DOHH2 (cell line): ENCODE measurements at regions not wholly inside any gene's neighbourhood (a gene's known extent, or its start where the extent isn't known, plus 50 kb on each side); places are given as distances from the start of the nearest gene placed in this dataset.

Source experiments
- EZH2phosphoT487 ChIP-seq: fragments of 200-600 bp; sonication (generic); IDR thresholded peaks from 2 replicates; pipeline ENCODE4 v1.6.1; 2017; ENCODE audit warnings: borderline replicate concordance, mild to moderate bottlenecking, antibody characterized with exemption, low read length, moderate library complexity, mixed read lengths
- TF ChIP-seq, protein P1 (sequence below): fragments of 200-600 bp; sonication (generic); IDR thresholded peaks from one replicate; pipeline ENCODE4 v1.5.1; 2014; ENCODE audit warnings: antibody characterized with exemption, mild to moderate bottlenecking, low read depth, low read length; ENCODE audit not compliant: poor library complexity, severe bottlenecking

DNA sequence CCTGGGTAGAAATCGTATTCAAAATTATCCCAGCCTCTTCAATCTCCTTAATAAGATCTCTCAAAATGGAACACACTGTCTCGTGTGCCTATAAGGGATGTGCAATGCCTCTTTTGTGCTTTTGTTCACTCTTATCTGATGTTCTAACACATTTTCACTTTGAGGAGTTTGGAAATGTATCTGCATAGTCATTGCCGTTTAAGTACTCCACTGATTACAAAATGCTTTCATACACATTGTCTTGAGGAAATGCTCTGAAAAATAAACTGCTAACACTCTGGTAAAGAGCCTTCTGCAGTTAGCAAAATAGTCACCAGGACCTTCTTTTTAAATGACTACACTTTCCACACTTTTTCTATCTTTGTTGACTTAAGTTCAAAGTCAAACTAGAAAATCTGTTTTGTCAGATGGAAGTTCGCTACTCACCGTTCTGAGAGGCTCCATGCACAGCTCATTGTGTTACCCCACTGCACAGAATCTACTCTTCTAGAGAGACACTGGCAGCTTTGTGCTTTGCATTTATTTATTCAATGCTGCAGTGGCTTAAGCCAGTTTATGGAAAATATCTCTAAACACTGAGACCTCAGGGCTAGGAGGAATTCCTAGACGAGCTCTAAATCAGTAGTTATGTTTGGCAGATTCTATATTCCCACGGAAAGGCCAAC, 159.0 kb downstream of the CHIC2 start:
- TF ChIP-seq, protein P1, sequence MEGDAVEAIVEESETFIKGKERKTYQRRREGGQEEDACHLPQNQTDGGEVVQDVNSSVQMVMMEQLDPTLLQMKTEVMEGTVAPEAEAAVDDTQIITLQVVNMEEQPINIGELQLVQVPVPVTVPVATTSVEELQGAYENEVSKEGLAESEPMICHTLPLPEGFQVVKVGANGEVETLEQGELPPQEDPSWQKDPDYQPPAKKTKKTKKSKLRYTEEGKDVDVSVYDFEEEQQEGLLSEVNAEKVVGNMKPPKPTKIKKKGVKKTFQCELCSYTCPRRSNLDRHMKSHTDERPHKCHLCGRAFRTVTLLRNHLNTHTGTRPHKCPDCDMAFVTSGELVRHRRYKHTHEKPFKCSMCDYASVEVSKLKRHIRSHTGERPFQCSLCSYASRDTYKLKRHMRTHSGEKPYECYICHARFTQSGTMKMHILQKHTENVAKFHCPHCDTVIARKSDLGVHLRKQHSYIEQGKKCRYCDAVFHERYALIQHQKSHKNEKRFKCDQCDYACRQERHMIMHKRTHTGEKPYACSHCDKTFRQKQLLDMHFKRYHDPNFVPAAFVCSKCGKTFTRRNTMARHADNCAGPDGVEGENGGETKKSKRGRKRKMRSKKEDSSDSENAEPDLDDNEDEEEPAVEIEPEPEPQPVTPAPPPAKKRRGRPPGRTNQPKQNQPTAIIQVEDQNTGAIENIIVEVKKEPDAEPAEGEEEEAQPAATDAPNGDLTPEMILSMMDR: no peak
- TF ChIP-seq EZH2phosphoT487: no peak
